8988T (cell line): ENCODE measurements at regions not wholly inside any gene's neighbourhood (a gene's known extent, or its start where the extent isn't known, plus 50 kb on each side); places are given as distances from the start of the nearest gene placed in this dataset.
A peak's percentile ranks its signal among the peaks of the same experiment; 100 is the strongest.

ENCODE experiments used
- DNase-seq: peaks from one replicate; pipeline ENCODE4 v3.0.0; 2011

DNA sequence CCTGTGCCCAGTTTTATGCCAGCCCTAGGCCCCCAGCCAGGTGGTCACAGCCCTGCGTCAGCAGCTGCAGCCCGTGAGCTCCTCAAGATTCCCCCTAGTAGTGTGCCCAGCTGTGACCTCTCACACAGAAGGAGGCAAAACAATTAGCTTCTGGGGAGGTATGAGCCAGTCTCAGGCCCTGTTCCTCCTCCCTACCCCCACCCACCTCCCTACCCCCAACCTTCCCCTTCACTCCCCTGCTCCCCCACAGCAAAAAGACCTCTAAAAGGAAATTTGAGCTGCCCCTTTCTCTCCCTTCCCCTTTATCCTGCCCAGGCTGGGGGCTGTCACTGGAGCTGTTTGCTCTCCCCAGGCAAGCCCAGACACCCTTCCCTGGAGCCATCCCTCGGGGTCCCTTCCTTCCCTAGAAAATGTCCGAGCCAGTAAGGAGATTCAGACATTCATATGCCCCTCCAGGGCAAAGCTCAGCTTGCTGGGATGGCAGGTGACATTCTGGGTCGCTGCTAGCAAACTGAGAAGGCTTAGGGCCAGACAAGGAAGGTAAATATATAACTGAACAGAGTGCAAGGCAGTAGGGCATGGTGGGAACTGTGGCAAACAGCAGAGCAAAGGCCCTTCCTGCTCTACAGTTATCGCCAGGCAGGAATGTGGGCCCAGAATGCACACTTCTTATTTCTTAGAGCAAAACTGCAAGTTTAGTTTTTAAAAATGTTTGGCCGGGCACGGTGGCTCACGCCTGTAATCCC lies 300.2 kb downstream of the MN1 start:
- no peak for DNase-seq

- no peak for DNase-seq
Measured at GRCh38 chr22:27502327-27502726, 299.2 kb downstream of the MN1 start.

- no peak for DNase-seq
Measured at GRCh38 chr22:27504360-27505253, 296.9 kb downstream of the MN1 start.

- no peak for DNase-seq
Measured at GRCh38 chr22:27507111-27507611, 294.4 kb downstream of the MN1 start.

GRCh38 chr22:27507935-27508526 lies 293.5 kb downstream of the MN1 start:
- DNase-seq: no peak

- DNase-seq: no peak
Measured at GRCh38 chr22:27509132-27509920, 292.2 kb downstream of the MN1 start.

DNA sequence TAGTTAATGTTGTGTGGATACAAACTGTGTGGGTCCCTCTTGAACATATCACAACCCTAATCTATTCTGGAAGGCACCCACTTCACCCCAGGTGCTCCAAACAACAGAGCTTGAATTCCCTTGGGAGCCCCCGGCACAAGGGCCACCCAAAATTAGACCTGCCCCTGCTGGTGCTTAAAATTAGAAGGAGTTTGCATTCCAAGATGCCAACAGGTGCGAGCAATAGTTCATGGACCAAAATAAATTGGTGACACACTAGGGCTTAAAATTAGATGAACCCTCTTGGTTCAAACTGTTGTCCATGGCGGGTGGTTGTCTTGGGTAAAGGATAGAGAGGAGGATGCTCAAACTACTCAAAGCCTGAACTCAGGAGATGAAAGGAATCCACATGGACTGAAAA lies 291.5 kb downstream of the MN1 start:
- no peak for DNase-seq

- DNase-seq: peak; percentile 47
Measured at GRCh38 chr22:27512283-27512761, 289.2 kb downstream of the MN1 start.

GRCh38 chr22:27513021-27513420 lies 288.5 kb downstream of the MN1 start:
- DNase-seq: no peak

GRCh38 chr22:27514601-27515523 lies 286.7 kb downstream of the MN1 start:
- no peak for DNase-seq

DNA sequence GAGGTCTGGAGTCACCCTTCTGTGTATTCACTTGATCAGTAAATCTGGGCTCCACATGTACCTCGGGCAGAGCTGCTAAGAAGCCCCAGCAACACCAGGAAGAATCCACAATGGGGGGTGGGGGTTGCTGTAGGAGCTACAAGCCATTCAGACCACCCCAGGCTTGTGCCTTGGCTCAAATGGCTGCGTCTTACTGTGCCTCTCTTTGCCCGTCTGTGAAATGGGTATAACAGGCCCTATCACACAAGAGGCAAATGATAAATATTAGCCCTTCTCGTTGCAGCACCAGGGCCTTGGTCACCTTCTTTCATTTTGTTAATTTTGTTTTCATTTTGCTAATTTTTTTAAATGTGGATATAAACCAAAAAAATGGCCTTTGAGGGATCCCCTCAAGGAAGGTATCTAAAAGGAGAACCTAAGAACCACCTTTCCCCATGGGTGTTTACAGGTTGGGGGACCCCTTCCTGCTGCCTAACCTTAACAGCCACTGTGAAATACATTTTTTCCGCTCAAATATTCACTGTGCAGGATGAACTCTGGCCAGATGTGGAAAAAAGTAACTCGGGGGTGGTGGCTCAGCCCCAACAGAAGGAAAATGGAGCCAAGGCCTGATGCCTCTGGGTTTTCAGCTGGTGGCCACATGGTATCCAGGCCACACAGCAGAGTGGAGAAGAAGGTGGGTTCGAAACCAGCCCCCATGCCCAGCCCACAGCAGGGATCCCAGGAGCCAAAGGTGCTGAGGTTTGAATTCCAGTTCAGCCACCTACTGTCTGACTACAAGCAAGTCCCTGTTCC lies 284.0 kb downstream of the MN1 start:
- DNase-seq: no peak

- DNase-seq: no peak
Measured at GRCh38 chr22:27518531-27519340, 282.8 kb downstream of the MN1 start.

GRCh38 chr22:27523711-27524110 lies 277.8 kb downstream of the MN1 start:
- DNase-seq: no peak

GRCh38 chr22:27525711-27526110 lies 275.8 kb downstream of the MN1 start:
- DNase-seq: no peak

DNA sequence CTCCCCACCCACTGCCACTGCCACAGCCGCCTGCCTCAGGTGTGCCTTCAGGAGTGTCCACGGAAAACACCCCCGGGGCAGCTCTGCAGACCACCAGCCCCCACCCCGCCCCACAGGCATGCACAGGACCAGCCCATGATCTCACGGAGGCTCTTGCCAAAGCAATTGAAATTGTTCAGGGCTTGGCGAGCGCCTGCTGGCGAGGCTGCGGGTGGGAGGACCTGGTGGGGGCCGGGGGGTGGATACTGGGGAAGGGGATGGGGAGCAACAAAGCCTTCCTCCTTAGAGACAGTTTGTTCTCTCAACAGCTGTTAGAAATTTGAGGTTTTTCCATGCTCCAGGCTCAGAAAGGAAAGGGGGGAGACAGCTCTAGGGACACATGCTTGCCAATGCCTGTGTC lies 274.7 kb downstream of the MN1 start:
- no peak for DNase-seq

DNA sequence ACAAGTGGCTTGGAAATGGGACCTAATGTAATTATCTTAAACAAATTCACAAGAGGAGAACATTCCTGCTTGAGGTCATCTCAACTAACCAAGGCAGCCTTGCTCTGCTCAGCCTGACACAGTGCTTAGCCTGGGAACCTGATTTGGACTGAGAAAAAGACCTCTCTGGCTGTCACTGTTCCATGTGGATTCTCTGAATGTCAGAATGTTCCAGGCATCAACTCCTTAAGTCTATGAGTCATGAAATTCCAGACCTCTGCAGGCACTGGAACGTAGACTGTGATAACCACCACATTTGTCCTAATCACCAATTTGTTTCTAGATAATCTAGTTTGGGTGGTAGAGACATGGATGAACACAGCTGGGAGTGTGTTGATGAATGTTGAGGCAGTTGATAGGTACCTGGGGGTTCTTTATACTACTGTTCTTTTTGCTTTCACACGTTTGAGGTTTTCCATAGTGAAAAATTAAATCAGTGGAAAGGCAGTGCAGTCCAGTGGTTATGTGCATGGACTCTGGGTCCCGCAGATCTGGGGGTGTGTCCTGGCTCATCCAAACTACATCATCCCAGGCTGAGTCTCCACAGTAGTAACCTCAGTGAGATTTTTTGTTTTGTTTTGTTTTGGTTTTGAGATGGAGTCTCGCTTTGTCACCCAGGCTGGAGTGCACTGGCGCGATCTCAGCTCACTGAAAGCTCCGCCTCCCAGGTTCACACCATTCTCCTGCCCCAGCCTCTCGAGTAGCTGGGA lies 269.6 kb downstream of the MN1 start:
- DNase-seq: no peak

DNA sequence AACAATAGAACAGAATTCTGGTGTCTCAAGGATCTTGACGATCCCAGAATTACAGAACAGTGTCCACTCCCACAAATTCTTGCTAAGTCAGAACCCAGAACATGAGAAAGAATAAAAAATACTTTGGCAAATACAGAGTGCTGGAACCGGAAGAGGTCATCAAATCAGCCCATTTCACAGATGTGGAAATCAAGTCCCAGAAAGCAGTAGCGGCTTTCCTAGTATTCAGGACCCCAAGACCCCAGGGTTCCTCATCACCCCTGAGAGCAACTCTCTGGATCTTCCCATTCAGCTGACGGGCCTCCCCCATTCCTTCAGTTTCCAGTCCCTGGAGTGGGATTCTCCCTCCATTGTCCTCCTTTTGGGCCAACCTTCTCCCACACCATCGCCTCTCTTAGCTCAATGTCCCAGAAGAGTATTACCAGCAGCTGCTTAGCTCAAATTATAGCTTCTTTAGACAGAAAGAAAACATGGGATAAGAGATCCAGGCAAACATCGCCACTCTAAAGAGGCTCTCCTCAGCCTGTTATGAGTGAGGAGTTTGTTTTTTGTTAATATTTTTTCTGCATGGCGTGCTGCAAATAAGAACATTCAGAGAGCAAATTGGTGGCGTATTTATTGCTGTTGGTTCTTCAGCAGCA lies 268.3 kb downstream of the MN1 start:
- no peak for DNase-seq

DNA sequence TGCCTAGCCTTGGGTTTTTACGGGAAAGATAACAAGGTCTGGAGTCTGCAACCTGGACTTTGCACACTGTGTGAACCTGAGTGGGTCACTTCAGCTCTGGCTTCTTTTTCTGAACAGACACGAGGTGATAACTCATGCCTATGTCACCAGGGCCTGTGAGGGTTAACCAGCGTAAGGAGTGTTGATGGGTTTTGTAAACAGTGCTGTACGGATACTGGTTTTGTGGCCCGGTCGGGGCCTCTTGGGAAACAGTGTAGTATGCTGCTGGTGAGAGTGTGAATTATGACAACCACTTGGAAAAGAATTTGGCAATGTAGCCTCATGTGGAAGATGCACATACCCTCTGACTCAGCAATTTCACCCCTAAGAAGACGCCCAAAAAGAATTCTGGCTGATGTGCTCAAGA lies 266.8 kb downstream of the MN1 start:
- no peak for DNase-seq
